GM18498 (cell line): ENCODE measurements at regions not wholly inside any gene's neighbourhood (a gene's known extent, or its start where the extent isn't known, plus 50 kb on each side); places are given as distances from the start of the nearest gene placed in this dataset.

Source experiments
- ATAC-seq: cut with Tn5 transposase; IDR thresholded peaks from one replicate; pipeline ENCODE4 v1.9.1; 2021; ENCODE audit warnings: mild to moderate bottlenecking, moderate library complexity; ENCODE audit not compliant: unreplicated experiment

GRCh38 chr3:41125258-41125657, 74.0 kb upstream of the CTNNB1 start:
- no peak for ATAC-seq

GRCh38 chr3:41126472-41126871, 72.8 kb upstream of the CTNNB1 start:
- no peak for ATAC-seq

GRCh38 chr3:41126961-41127360, 72.3 kb upstream of the CTNNB1 start:
- ATAC-seq: no peak

GRCh38 chr3:41127414-41127813, 71.9 kb upstream of the CTNNB1 start:
- ATAC-seq: no peak

- no peak for ATAC-seq
These were observed 69.6 kb upstream of the CTNNB1 start for GRCh38 chr3:41129731-41130130.

GRCh38 chr3:41131224-41131623, 68.1 kb upstream of the CTNNB1 start:
- ATAC-seq: no peak

- ATAC-seq: no peak
These were observed 61.6 kb upstream of the CTNNB1 start for GRCh38 chr3:41137686-41138111.

- ATAC-seq: no peak
These were observed 61.2 kb upstream of the CTNNB1 start for GRCh38 chr3:41138146-41138545.

GRCh38 chr3:41138601-41139000, 60.7 kb upstream of the CTNNB1 start:
- ATAC-seq: no peak

GRCh38 chr3:41140242-41140641, 59.1 kb upstream of the CTNNB1 start:
- ATAC-seq: no peak

- ATAC-seq: no peak
These were observed 57.7 kb upstream of the CTNNB1 start for GRCh38 chr3:41141433-41142167.

- ATAC-seq: no peak
These were observed 55.8 kb upstream of the CTNNB1 start for GRCh38 chr3:41143421-41144031.

GRCh38 chr3:41144631-41145030, 54.7 kb upstream of the CTNNB1 start:
- ATAC-seq: no peak

GRCh38 chr3:41148478-41148877, 50.8 kb upstream of the CTNNB1 start:
- no peak for ATAC-seq

- no peak for ATAC-seq
These were observed 50.4 kb upstream of the CTNNB1 start for GRCh38 chr3:41148901-41149300.
